ENCODE measurements at regions not wholly inside any gene's neighbourhood (a gene's known extent, or its start where the extent isn't known, plus 50 kb on each side); places are given as distances from the start of the nearest gene placed in this dataset.

GRCh38 chr5:4229414-4230292 lies 634.0 kb downstream of the IRX1 start:
- no peak for DNase-seq (ENCODE audit: low spot score)

- DNase-seq (ENCODE audit: low spot score) = no peak
Observed at GRCh38 chr5:4230471-4230785, 634.8 kb downstream of the IRX1 start.

GRCh38 chr5:4230786-4231641 lies 635.4 kb downstream of the IRX1 start:
- peak; percentile 84 for DNase-seq (ENCODE audit: low spot score)

DNA sequence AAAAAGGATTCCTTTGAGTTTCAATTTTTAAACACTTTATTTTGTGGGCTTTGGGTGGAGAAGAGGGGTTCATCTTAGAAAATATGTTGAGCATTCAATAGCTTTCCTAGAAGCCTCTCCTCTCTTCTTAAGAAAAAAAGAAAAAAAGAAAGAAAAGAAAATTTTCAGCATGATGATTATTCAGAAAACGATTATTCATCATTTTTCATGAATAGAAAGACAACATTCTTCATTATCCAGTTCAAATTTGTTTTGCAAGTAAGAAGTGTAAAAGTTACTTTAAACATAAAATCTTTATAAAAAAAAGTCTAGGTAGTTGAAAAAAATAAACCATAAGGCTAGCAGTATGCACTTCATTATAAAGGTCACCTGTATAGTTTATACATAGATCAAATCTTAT lies 636.5 kb downstream of the IRX1 start:
- DNase-seq (ENCODE audit: low spot score) = no peak

DNA sequence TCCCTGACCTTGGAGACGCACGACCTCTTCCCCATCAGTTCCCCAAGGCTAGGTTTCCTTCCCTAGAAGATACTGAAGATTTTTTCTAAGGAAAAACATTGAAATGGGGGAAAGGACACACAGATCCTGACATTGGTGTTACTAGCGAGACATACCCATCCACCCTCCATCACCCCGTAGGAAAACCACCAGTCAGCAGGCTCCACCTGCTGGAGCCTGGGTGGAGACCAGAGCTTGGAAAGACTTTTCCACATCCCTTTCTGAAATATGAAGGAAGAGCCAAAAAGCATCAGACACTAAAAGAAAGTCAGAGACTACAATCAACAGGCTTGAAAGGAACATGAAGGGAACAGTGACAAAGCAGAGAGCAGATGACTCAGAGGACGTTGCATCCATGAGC lies 638.0 kb downstream of the IRX1 start:
- no peak for DNase-seq (ENCODE audit: low spot score)

- no peak for DNase-seq (ENCODE audit: low spot score)
Observed at GRCh38 chr5:4243479-4244264, 648.0 kb downstream of the IRX1 start.

DNA sequence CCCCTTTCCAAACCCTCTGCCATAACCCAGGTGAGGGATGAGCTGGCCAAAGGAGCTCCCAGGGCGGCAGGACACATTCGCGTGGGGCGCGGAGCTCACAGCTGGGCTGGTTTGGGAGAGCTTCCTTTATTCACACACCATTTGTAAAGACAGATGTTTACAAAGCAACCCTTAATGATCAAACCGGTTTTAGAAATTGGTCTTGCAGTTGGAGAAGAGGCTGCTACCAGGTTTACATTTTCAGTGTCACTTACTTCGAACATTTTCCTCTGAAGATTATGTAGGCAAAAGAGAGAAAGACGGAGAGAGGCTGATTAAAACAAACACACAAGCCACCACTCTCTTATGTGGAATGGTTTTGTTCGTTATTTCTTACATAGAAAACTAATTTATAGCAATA lies 648.7 kb downstream of the IRX1 start:
- no peak for DNase-seq (ENCODE audit: low spot score)

GRCh38 chr5:4245076-4245475 lies 649.4 kb downstream of the IRX1 start:
- no peak for DNase-seq (ENCODE audit: low spot score)

- no peak for DNase-seq (ENCODE audit: low spot score)
Observed at GRCh38 chr5:4245511-4245910, 649.9 kb downstream of the IRX1 start.

DNA sequence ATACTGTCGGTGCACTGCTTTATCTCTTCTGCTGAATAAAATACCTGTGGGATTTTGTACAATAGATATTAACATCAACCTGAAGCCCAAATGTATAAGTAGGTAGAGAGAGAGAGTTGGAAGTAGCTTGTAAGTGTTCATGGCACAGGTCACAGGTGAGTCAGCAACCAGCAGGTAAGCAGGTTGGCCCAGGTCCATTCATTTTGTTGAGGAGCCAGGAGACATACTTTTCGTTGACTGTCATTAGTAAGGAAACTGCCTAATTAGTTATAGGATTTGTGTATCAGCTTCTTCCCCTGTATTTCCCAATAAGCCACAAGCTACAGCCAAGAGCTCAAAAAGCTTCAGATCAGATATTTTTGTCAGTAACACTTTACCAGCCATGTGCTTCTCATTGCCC lies 650.8 kb downstream of the IRX1 start:
- DNase-seq (ENCODE audit: low spot score) = no peak

- DNase-seq (ENCODE audit: low spot score) = no peak
Observed at GRCh38 chr5:4250254-4250653, 654.6 kb downstream of the IRX1 start.

- no peak for DNase-seq (ENCODE audit: low spot score)
Observed at GRCh38 chr5:4252385-4252784, 656.8 kb downstream of the IRX1 start.

DNA sequence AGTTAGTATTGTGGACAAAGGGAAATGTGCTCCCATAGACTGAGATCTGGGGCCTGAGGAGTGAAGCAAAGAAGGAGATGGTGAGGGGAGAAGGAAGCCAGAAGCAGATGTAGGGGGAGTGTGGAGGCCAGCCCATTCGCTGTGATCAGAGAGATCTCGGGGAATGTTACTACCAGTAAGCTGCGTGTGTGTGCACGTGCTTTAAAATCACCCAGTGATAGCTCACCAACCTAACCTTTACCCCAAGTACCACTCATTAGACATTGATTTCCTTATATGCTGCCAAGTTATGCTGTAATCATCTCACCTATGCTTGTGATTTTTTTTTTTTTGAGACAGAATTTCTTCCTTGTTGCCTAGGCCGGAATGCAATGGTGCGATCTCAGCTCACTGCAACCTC lies 659.1 kb downstream of the IRX1 start:
- no peak for DNase-seq (ENCODE audit: low spot score)

- DNase-seq (ENCODE audit: low spot score) = no peak
Observed at GRCh38 chr5:4255441-4255840, 659.8 kb downstream of the IRX1 start.

- no peak for DNase-seq (ENCODE audit: low spot score)
Observed at GRCh38 chr5:4258170-4258569, 662.5 kb downstream of the IRX1 start.

- DNase-seq (ENCODE audit: low spot score) = no peak
Observed at GRCh38 chr5:4271193-4271592, 675.6 kb downstream of the IRX1 start.

DNA sequence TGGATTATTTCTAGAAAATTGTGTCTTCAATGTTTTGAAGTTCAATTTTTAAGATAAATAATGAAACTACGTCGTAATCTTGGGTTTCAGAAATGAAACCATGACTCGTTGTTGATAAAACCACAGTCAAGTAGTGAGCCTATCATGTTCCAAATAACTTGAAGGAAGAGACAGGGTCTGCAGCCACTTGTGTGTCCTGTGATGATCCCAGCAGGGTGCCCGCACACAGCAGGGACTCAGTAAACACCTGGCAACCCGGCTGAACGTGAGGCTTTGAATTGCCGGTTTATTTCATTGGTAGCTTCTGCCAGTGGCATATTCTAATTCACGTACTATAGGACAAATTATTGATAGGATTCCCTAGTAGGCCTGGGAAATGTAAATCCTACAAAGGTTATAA lies 679.6 kb downstream of the IRX1 start:
- DNase-seq (ENCODE audit: low spot score) = no peak

DNA sequence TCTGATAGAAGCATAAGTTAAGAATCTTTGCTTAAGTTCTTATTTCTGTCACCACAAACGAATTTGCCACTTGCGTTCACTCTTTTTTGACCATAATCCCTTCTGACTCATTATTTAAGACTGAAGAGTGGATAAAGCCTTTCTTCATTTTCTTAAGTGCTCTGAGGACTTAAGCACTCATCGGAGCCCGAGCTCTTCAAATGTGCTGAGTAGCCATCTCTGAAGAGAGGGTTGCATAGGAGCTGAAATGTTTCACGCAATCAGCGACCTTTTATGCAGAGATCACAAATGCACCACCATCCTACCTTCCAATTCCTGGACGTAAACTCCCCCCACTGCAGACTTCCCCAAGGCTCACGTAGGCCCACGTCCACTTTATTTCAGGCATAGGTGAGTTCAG lies 699.2 kb downstream of the IRX1 start:
- no peak for DNase-seq (ENCODE audit: low spot score)

DNA sequence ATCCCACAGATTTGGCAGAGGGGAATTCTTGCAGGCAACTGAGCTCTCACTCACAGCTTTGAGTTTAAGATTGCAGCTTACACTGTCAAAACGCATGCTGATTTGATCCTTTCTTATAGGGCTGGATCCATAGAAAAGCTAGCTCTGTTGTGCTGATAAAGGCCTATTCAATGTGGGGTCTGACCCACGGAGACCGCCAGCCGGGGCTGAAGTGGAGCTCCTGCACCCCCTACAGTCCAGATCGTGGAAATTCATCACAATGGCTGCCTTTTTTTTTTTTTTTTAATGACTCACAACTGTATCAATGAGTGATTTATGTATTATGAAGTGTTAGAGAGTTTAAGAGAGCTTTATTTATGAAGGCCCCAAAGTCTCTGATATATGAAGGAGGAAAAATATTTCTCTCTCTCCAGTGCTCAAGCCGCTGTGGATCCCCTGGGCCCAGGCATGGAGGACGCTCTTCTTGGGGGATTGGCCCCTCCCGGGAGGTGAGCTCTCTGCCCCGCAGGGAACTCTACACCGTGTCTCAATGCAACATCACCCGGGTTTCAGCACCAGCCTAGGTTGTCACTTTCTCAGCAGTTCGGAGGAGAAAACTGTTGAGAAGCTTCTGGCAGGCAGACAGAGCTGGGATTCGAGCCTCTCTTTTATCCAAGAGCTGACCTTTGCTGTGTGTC lies 700.2 kb downstream of the IRX1 start:
- DNase-seq (ENCODE audit: low spot score) = peak; percentile 61

- DNase-seq (ENCODE audit: low spot score) = no peak
Observed at GRCh38 chr5:4306057-4306456, 710.4 kb downstream of the IRX1 start.

DNA sequence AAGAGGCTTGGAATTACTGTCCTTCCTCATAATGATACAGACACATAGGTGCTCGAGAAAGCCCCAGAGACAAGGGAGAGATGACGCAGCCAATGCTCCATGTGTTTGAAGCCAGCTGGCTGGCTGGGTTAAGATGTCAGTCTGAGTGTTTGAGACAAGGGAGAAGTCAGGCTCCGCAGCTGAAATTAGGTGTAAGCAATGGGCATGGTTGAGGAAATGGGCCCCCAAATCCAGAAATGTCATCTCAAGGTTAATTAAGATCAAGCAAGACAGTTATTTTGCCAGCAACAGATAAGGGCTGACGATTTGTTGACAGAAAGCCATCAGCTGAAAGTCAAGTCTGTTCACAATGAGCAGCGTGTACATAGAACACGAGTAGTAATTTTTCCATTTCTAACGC lies 713.4 kb downstream of the IRX1 start:
- DNase-seq (ENCODE audit: low spot score) = no peak

GRCh38 chr5:4313138-4313537 lies 717.5 kb downstream of the IRX1 start:
- no peak for DNase-seq (ENCODE audit: low spot score)

Data from globus pallidus (tissue), 1 donor.